ENCODE measurements at regions not wholly inside any gene's neighbourhood (a gene's known extent, or its start where the extent isn't known, plus 50 kb on each side); places are given as distances from the start of the nearest gene placed in this dataset.

GRCh38 chr7:131109759-131110296, 217.8 kb upstream of the MKLN1 start:
- Mint-ChIP-seq H3K36me3 (ENCODE audit: insufficient read depth, unreplicated experiment) (peaks cover 23% of the 10 kb centered on the region), H3K4me1 (ENCODE audit: insufficient read depth, unreplicated experiment) (peaks cover 30% of the 10 kb centered on the region), H3K4me3 (ENCODE audit: unreplicated experiment) (peak overlapping the region; percentile 75), H3K27ac (ENCODE audit: low read depth, unreplicated experiment) (peak overlapping the region; percentile 97), H3K27me3 (ENCODE audit: insufficient read depth, unreplicated experiment) (no peaks in the 10 kb centered on the region), H3K9me3 (ENCODE audit: unreplicated experiment) (no peaks in the 10 kb centered on the region)
- ChIA-PET CTCF (interaction anchor here (0.6 to 1.5 kb wide), 8 partner anchors 40 to 1100 kb away, joined by 3 to 9 read pairs (median 4); no protein-coding TSS in a partner anchor), POLR2A (interaction anchor here (0.6 to 7.6 kb wide), 27 partner anchors 12 to 362 kb away, joined by 3 to 139 read pairs (median 6); partner anchors contain the start of gene MKLN1)
- peak; percentile 83 for DNase-seq (ENCODE audit: unreplicated experiment)
- TF ChIP-seq CTCF (IDR thresholded peaks at IDR 0.05; ENCODE audit: unreplicated experiment), result no peak
- BruUV-seq (replicated peaks), result no TSS peak
- intact Hi-C loops (cut with micrococcal nuclease), result loop anchor here (1.0 to 10.0 kb wide), 5 partner anchors 55 to 193 kb away; no protein-coding TSS in a partner anchor

GRCh38 chr7:131110297-131111080, 217.2 kb upstream of the MKLN1 start:
- peak; percentile 57 for DNase-seq (ENCODE audit: unreplicated experiment)
- Mint-ChIP-seq H3K27ac (ENCODE audit: low read depth, unreplicated experiment) (peak overlapping the region; percentile 97), H3K4me1 (ENCODE audit: insufficient read depth, unreplicated experiment) (peaks cover 23% of the 10 kb centered on the region), H3K36me3 (ENCODE audit: insufficient read depth, unreplicated experiment) (peaks cover 17% of the 10 kb centered on the region), H3K27me3 (ENCODE audit: insufficient read depth, unreplicated experiment) (no peaks in the 10 kb centered on the region), H3K4me3 (ENCODE audit: unreplicated experiment) (peak overlapping the region; percentile 75), H3K9me3 (ENCODE audit: unreplicated experiment) (no peaks in the 10 kb centered on the region)
- no peak for TF ChIP-seq CTCF (IDR thresholded peaks at IDR 0.05; ENCODE audit: unreplicated experiment)
- CTCF ChIA-PET, result interaction anchor here (0.7 to 1.7 kb wide), 7 partner anchors 39 to 305 kb away, joined by 3 to 9 read pairs (median 4); no protein-coding TSS in a partner anchor
- BruUV-seq (replicated peaks), result no TSS peak
- POLR2A ChIA-PET, result interaction anchor here (0.6 to 7.6 kb wide), 20 partner anchors 12 to 218 kb away, joined by 3 to 139 read pairs (median 8); partner anchors contain the start of gene MKLN1
- intact Hi-C loops (cut with micrococcal nuclease), result loop anchor here (1.0 kb wide), 2 partner anchors 78 to 193 kb away; no protein-coding TSS in a partner anchor

GRCh38 chr7:131111081-131111576, 216.5 kb upstream of the MKLN1 start:
- POLR2A ChIA-PET, result interaction anchor here (0.6 to 7.6 kb wide), 9 partner anchors 11 to 218 kb away, joined by 3 to 139 read pairs (median 36); partner anchors contain the start of gene MKLN1
- peaks cover 15% of the 10 kb centered on the region for H3K36me3 Mint-ChIP-seq (ENCODE audit: insufficient read depth, unreplicated experiment)

More at GRCh38 chr7:131111081-131111576, 216.5 kb upstream of the MKLN1 start:
- DNase-seq (ENCODE audit: unreplicated experiment), result peak; percentile 60
- BruUV-seq (replicated peaks), result no TSS peak
- Mint-ChIP-seq H3K4me3 (ENCODE audit: unreplicated experiment) (peak overlapping the region; percentile 75), H3K4me1 (ENCODE audit: insufficient read depth, unreplicated experiment) (peaks cover 23% of the 10 kb centered on the region), H3K27me3 (ENCODE audit: insufficient read depth, unreplicated experiment) (no peaks in the 10 kb centered on the region), H3K27ac (ENCODE audit: low read depth, unreplicated experiment) (peak overlapping the region; percentile 97), H3K9me3 (ENCODE audit: unreplicated experiment) (no peaks in the 10 kb centered on the region)
- CTCF ChIA-PET, result interaction anchor here (1.7 kb wide), 1 partner anchor 192 kb away, joined by 6 read pairs; no protein-coding TSS in a partner anchor
- no peak for TF ChIP-seq CTCF (IDR thresholded peaks at IDR 0.05; ENCODE audit: unreplicated experiment)
- intact Hi-C loops (cut with micrococcal nuclease), result no loop called here
